ENCODE measurements at regions not wholly inside any gene's neighbourhood (a gene's known extent, or its start where the extent isn't known, plus 50 kb on each side); places are given as distances from the start of the nearest gene placed in this dataset.
"Not testable (repeated sequence)": the region's sequence is repeated elsewhere in the genome, so short reads cannot be mapped to it uniquely, and the experiment has no call there.

DNA sequence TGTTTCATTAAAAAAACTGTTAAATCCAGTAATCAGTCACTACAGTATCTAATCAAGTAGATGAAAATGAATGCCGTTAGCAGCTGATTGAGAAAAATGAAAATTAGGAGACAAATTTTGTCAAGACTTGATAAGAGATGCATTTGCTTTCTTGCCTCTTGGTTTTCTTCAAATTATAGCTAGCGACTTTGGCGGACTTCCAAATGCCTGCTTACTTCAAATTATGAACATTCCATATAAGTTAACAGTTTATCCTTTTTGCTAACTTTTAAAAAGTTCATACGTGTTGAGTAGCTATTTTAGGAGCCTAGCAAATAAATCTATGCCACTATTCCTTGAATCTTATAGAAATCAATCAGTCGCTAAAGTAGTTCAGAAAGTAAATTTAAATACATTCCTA is 58.8 kb downstream of the PPP4R3C start:
- no peak for DNase-seq

DNA sequence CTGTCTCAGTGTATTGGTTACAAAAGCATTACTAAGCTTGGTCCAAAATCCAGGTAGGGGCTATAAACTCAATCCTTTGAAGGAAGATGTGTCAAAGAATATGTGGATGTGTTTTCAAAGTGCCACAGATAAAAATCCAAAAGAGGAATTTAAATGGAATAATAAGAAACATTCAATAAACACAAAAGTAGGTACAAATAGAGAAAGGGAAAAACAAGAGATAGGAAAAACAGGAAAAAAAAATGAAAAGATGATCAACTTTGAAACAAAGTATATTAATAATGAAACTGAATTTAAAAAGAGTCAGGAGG is 64.0 kb downstream of the PPP4R3C start:
- DNase-seq = no peak

DNA sequence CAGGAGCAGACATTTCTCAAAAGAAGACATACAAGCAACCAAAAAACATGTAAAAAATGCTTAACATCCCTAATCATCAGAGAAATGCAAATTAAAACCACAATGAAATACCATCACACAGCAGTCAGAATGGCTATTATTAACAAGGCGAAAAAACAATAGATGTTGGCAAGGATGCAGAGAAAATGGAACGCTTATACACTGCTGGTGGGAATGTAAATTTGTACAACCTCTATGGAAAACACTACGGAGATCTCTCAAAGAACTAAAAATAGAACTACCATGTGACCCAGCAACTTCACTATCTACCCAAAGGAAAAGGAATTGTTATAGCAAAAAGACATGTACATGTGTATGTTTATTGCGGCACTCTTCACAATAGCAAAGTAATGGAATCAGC is 71.5 kb downstream of the PPP4R3C start:
- no peak for DNase-seq

DNA sequence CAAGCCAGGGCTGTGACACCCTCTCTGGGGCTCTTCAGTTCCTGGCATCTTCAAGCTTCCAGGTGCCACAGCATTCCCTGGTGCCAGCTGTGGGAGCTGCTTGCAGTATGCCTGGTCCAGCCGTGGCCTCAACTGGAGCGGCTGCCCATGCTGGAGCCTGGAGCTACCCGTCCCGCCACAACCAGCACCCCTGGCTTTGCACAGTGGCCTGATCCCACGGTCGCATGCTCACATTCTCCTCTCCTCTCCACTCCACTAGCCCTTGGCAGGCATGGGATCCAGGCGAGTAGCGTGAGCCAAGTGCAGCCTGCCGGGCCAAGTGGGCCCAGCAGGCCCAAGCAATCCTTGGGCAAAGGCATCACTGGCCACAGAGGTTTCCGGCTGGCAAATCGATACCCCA is 81.7 kb downstream of the PPP4R3C start:
- no peak for DNase-seq

DNA sequence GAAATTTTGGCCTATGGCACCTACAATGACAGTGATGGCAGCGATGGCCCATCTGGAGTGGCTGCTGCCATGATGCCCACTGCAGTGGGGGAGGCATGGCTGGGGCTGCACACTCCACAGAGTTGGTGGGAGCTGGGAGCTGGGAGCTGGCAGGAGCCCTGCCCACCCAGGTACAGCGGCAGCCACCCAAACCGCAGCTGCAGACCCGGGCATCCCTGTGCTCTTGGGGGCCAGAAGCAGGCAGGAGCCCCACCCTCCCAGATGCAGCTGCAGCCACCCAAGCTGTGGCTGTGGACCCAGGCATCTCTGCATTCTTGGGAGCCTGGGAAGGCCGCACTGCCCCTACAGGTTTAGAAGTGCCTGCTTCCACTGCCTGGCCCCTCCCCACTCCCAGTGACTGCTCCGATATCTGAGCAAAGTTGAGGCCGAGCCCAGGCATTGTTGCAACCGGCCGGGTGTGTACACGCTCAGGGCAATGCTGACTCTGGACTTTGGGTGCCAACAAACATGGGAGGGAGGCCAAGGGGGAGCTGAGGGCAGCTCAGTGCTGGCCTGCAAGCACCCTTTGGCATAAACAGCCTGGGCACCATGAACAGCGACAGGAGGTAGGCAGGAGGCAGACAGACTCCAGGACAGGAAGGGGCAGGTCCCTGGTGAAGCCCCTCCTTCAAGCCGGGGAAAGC is 82.8 kb downstream of the PPP4R3C start:
- no peak for DNase-seq

DNA sequence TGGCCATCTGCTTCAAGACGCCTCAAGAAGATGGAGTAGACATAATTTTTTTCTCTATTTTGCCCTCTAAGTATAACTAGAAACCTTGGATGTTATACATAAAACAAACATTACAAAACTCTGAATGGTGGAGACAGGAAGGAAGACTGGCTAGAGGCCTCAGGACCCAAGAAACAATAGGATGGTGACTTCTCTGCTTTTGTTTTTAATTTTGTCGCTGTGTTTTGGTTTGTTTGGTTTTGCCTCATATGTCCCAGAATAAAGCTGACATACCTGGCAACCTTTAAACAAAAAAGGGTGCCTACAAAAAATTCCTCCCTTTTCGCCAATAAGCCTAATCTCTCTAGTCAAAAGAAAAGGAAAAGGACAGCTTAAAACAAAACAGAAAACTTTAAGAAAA is 109.1 kb downstream of the PPP4R3C start:
- DNase-seq = no peak

DNA sequence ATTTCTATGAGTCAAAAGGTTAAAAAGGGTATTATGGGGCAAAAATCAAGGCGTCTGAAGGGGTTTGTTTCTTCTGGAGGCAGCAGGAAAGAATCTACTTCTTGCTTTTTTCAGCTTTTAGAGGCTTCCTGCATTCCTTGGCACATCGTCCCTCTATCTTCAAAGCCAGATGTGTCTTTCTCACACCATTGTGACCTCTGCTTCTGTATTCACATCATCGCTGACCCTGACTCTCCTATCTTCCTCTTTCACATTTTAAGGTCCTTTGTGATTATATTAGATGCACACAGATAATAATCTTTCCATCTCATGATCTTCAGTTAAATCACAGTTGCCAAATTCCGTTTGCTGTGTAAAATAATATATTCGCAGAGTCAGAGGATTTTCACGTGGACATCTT is 112.7 kb downstream of the PPP4R3C start:
- no peak for DNase-seq

DNA sequence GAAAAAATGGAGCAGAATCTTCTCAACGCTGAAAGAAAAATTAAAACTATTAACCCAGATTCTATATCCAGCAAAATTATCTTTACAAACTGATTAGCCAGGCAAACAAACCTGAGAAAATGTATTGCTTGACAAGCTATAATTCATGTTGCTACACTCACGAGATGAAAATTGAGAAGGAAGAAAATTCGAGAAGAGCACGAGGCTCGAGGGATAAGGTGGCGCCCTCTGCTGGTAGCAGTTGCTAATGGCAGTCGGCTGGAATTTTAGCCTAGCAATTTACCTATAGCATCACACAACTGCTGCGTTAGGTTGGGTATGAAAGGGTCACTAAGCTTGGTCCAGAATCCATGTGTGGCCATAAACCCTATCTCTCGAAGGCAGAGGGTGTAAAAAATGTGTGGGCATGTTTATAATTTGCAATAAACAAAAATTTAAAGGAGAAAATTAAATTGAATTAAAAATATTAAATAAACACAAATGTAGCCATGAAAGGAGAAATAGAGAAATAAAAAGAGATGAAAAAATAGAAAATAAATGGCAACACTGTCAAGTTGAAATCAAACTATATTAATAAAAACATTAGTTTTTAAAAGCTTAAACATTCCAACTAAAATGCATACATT is 126.6 kb downstream of the PPP4R3C start:
- DNase-seq = peak; percentile 3

DNA sequence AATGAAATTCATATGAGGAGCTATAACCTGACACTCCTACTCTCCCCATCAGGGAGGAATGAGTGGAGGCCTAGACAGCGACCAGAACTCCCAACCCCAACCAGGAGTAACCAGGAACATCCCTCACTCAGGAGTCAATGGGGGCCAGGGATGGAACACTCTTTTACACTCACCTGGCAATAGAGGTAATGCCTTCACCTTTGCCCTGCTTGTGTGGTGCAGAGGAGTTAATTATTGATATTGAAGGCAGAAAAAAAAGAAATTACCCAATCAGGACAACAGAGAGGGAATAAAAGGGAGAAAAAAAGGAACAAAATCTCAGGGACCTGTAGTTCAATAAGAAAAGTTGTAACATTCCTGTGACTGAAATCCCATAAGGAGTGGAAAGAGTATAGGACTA is 141.5 kb downstream of the PPP4R3C start:
- no peak for DNase-seq

DNA sequence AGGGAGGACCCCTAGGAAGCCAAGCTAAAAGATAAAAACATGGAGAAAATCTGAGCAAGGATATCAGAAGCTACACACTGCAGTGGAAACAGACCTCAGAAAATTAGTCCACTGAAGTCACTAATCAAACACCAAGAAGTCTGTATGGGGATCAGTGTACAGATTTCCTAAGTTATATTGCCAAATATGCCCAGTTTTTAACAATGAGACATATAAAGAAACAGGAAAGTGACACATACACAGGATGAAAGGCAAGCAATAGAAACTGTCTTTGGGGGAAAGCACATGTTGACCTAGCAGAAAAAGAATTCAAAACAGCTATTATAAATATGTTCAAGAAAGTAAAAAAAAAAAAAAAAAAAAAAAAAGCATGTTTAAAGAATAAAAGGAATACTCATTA is 153.7 kb downstream of the PPP4R3C start:
- DNase-seq = no peak

DNA sequence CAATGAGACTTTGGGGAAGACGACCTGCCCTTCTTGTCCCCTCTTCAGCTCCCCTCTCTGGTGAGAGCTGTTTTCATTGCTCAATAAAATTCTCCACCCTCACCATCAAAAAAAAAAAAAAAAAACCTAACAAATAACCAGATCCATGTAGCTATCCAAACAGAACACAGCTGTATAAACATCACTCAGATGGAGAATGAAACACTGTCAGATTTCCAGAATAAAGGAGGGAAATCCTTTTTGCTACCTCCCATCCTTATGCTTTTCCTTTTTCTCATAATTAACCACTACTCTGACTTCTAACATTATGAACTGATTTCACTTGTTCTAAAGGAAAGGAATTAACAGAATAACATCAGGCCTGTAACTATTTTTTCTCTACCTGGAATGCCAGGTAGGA is 155.6 kb downstream of the PPP4R3C start:
- no peak for DNase-seq

DNA sequence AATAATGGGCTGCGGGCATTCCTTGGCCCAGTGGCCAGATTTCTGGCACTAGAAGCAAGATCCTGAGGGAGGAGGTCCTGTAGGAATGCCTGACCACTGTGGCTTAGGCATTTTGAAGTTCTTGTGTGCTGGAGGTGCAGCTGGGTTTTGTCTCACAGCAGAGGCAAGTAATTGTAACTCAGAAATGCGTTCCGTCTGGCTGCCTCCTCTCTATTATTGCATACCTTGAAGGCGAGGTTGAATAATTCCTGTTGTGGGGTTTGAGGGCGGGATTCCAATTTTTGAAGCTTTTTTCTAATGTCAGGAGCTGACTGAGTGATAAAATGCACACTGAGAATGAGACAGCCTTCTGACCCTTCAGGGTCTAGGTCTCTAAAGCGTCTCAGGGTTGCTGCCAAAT is 170.6 kb downstream of the PPP4R3C start:
- DNase-seq = not testable (repeated sequence)

DNA sequence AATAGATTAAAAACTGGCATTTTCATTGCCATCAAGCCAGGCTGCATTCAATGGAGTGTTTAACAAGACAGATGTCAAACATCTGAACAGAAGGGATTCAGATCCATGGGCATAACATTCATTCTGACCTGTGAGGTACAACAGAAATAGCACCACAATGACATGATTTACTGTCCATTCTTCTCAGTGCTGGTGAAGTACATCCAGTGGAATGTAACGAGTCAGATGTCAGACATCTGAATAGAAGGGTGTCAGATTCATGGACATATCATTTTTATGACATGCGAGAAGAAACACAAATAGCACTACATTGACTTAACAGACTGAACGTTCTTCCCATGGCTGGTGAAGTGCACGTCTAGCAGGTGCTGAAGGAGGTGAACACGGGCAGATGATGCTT is 186.4 kb downstream of the PPP4R3C start:
- DNase-seq = no peak

DNA sequence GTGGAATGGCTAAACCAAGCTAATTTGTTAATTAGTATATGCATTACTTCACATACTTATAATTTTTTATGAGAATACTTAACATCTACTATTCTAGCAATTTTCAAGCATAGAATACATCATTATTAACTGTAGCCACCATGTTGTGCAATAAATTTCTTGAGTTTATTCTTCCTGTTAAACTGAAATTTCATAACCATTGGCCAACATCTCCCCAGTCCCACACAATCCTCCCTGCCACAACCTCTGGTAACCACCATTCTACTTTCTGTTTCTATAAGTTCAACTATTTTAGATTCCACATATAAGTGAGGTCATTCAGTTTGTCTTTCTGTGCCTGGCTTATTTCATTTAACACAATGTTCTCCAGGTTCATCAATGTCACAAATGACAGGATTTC is 208.5 kb downstream of the PPP4R3C start:
- no peak for DNase-seq

DNA sequence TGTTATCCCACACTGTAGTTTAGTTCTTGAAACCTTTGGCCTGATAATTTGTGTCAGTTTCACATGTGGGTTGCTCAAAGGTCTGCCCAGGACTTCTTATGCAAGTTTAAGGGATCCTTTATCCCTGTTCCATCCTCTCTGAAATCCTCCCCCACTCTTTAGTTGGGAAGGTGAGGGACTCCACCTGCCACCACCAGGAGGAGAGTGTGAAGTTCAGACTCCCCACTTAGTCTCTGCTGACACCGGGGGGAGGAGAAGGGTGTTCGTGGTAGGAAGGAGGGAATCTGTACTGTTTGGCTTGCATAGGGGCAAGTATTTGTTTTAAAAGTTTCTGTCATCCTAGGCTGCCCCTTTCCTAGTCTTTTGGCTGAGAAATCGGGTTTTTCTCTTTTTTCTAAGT is 211.8 kb downstream of the PPP4R3C start:
- no peak for DNase-seq

DNA sequence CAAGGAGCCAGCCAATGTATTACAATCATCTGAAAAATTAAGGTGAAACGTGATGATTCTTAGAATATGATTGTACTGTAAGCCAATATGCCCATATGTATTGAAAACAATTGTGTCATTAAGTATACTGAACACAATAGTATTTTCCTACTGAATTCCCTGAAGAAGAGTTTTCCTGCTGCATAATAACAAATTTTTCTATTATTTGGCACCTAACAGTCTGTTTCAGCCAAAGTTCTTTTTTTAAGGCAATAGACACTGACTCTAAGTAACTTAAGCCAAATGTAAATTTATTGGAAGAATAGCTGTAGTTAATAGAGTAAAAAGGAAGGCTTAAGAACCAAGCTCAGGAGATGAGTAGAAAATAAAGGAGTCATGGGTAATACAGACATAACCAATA is 220.6 kb downstream of the PPP4R3C start:
- DNase-seq = no peak

DNA sequence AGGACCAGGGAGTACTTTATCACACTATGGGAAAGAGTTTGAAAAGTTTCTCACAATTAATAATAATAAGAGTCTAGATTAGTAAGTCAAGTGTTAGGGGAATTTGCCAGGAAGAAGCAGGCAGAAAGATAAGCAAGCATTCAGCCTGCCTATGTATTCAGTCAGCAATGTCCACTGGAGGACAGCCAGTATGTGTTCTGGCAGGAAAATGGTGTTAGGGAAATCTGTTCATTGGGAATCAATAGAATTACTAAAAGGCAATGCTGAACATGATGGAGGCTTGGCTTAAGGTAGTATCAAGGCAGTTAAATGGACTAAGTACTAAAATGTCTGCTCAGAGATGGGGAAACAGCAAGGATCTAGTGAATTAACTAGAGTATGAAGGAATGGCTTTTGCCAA is 221.2 kb downstream of the PPP4R3C start:
- DNase-seq = no peak

DNA sequence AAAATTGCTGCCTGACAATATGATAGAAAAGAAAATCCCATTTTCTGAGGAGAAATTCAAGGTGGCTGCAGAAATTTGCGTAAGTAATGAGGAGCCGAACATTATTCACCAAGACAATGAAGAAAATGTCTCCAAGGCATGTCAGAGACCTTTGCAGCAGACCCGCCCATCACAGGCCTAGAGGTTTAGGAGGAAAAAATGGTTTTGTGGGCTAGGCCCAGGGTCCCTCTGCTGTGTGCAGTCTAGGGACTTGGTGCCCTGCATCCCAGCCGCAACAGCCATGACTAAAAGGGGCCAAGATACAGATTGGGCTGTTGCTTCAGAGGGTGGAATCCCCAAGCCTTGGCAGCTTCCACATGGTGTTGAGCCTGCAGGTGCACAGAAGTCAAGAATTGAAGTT is 223.1 kb downstream of the PPP4R3C start:
- not testable (repeated sequence) for DNase-seq

DNA sequence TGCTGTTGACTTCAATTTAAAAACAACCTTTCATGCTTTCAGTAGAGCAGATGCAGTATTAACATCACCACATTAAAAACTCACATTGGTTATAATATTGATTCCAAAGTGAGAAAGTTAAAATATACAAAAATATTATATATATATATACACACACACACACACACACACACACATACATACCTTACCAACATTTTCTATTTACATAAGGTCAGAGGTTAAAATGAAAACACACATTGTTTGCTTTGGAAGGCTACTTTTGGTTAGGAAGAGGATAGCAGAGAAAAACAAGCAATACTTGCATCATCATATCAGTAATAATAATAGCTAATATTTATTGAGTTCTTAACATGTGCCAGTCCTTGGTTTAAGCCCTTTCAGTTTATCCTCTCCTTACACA is 226.5 kb downstream of the PPP4R3C start:
- no peak for DNase-seq

DNA sequence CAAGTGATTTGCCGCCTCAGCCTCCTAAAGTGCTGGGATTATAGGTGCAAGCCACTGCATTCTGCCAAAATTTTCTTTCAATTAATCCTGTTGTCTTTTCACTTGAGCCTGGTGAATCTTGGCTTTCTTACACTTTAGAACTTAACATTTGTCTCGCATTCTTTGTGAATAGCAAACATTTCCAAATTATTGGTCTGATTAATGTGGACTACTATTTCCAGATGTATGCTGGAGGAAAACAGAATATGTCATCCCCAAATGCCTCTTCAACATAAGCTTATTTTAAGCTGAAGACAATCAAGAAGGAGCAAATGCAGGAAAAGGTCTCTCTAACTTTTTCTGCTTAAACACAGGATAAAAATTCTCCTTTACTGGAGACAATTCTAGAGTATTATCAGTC is 233.4 kb downstream of the PPP4R3C start:
- DNase-seq = no peak

DNA sequence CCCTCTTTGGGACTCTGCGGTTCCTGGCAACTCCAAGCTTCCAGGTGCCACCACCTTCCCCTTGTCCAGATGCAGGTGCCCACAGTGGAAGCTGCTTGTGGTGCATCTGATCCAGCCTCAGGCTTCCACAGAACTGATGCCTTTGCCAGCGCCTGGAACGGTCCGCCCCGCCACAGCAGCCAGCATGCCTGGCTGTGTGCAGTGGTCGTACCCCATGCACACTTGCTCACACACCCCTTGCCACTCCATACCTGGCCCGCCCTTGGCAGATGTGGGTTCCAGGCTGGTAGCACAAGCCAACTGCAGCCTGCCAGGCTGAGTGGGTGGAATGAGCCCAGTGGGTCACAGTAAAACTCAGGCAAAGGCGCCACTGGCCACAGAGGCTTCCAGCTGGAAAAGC is 240.5 kb downstream of the PPP4R3C start:
- no peak for DNase-seq

DNA sequence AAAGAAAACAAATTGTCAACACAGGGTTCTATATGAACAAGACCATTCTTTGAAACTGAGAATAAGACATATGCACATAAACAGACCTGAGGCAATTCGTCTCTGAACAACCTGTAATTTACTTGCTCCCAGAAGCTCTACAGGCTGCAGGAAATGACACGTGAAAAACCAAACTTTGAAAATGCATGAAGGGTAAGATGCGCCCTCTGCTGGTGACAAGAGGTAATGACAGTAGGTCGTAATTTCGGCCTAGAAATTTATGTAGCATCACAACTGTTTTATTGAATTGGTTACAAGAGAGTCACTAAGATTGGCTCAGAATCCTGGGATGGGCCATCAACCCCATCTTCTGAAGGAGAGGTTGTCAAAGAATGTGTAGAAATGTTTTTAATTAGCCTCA is 276.5 kb downstream of the PPP4R3C start:
- no peak for DNase-seq

DNA sequence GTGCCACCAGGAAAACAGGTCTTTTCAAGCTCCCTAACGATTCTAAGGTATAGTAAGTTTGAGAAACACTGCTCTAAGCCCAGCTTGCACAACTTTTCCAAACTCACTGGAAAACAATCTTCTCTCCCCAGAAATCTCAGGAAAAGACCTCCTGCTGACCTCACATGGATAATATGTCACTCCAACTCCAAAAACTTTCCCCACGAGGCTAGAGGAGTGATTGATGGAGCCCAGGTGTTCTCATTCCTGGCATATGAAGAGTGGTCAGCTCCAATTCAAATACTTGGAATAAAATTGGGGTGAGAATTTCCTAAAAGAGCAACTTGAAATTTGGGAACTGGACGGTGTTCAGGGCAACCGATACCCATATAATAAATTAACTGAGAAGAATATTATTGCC is 299.9 kb downstream of the PPP4R3C start:
- no peak for DNase-seq

DNA sequence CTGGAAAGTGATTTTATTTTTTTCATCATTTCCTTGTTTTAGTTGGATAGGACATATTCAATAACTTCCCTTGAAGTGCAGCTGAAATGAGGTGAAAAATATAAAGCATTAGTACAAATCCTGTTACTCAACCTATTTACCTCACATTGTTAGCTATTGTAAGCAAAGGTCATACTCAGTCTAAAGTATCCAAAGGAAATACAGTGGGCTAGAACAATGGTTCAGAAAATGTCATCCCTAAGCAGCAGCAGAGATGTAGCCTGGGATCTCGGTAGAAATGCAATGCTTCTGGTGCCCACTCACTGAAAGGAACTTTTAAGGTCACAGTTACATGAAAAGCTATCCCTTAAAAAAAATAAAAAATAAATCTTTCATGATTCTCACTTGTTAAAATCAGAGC is 300.6 kb downstream of the PPP4R3C start:
- DNase-seq = no peak

DNA sequence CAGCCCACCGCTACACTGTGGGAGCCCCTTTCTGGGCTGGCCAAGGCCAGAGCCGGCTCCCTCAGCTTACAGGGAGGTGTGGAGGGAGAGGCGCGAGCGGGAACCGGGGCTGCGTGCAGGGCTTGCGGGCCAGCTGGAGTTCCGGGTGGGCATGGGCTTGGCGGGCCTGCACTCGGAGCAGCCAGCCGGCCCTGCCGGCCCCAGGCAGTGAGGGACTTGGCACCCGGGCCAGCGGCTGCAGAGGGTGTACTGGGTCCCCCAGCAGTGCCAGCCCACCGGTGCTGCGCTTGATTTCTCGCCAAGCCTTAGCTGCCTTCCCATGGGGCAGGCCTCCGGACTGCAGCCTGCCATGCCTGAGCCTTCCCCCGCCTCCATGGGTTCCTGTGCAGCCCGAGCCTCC is 306.2 kb downstream of the PPP4R3C start:
- not testable (repeated sequence) for DNase-seq

DNA sequence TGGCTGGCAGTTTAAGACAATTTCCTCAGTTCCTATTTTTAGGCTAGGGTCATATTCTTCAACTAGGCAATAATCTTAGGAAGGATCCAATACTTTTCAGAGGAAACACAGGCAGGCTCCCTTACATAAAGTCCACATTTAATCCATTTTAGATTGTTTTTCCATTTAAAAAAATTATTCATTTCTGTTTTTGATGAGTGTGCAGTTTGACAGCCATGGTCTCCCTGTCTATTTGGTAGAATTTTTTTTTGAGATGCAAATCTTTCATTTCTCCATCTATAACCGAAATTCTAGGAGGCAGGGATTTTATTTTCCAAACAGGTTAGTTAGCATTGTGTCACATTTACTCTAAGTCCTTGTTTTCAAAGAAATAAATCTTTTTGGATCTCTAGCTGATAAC is 326.8 kb downstream of the PPP4R3C start:
- no peak for DNase-seq

All from NCI-H2107 (cell line).